SK-N-SH (cell line): ENCODE measurements at regions not wholly inside any gene's neighbourhood (a gene's known extent, or its start where the extent isn't known, plus 50 kb on each side); places are given as distances from the start of the nearest gene placed in this dataset.
A peak's percentile ranks its signal among the peaks of the same experiment; 100 is the strongest.

ENCODE experiments used
- CTCF ChIA-PET: fragments of 300-600, 350-600 bp; formaldehyde crosslinking; extraction: SDS; loops from one replicate; lab custom pipeline; 2021; lab: Yijun Ruan, JAX
- POLR2A ChIA-PET: fragments of 350-600 bp; sonication (Branson Sonifier 250); formaldehyde crosslinking; extraction: SDS; loops from one replicate; lab custom pipeline; 2020; ENCODE audit warnings: antibody characterized with exemption, inconsistent platforms; lab: Yijun Ruan, JAX
- DNase-seq: peaks from one replicate; pipeline ENCODE4 v3.0.0; 2012
- H2AFZ ChIP-seq: fragments of 200-600 bp; sonication (generic); 2 replicates; pipeline ENCODE4 v1.8.1; 2016; ENCODE audit warnings: antibody characterized with exemption, mild to moderate bottlenecking, low read depth
- H3F3A ChIP-seq: fragments of 200-600 bp; sonication (generic); replicated peaks from 2 replicates; pipeline ENCODE3; 2016; ENCODE audit warnings: antibody characterized with exemption, mild to moderate bottlenecking; ENCODE audit not compliant: insufficient read depth
- H3K27ac ChIP-seq, 2 experiments: fragments of 200-500 bp in 1 of 2; fragments of 200-600 bp in 1 of 2; sonication (Bioruptor generic) in 1 of 2; sonication (generic), shearing (Covaris generic) in 1 of 2; 2 replicates each; pipeline versions ENCODE4 v1.5.1 to v1.6.1; 2014 to 2016; ENCODE audit warnings: low read depth in 2 of 2, inconsistent platforms in 1 of 2, low read length in 1 of 2, mild to moderate bottlenecking in 1 of 2, mixed read lengths in 1 of 2
- H3K27me3 ChIP-seq: fragments of 200-600 bp; sonication (generic), shearing (Covaris generic); 2 replicates; pipeline ENCODE4 v1.6.1; 2016; ENCODE audit warnings: mixed run types; ENCODE audit not compliant: insufficient read depth
- H3K36me3 ChIP-seq, 2 experiments: fragments of 200-500 bp in 1 of 2; fragments of 200-600 bp in 1 of 2; sonication (Bioruptor generic) in 1 of 2; sonication (generic) in 1 of 2; replicated peaks in 1 of 2; 2 replicates each; pipeline versions ENCODE3 to v1.5.1; 2014 to 2016; ENCODE audit warnings: low read length in 1 of 2, mild to moderate bottlenecking in 1 of 2; ENCODE audit not compliant: insufficient read depth in 2 of 2, control insufficient read depth in 1 of 2
- H3K4me1 ChIP-seq, 2 experiments: fragments of 200-500 bp in 1 of 2; fragments of 200-600 bp in 1 of 2; sonication (Bioruptor generic) in 1 of 2; sonication (generic), shearing (Covaris generic) in 1 of 2; 2 replicates each; pipeline versions ENCODE4 v1.5.1 to v1.6.1; 2014 to 2016; ENCODE audit warnings: low read depth in 1 of 2, low read length in 1 of 2, mixed run types in 1 of 2; ENCODE audit not compliant: insufficient read depth in 2 of 2, control insufficient read depth in 1 of 2
- H3K4me2 ChIP-seq: fragments of 200-600 bp; sonication (generic), shearing (Covaris generic); 2 replicates; pipeline ENCODE4 v1.6.1; 2017; ENCODE audit warnings: mixed run types
- H3K4me3 ChIP-seq, 2 experiments: fragments of 200-500 bp in 1 of 2; fragments of 200-600 bp in 1 of 2; sonication (Bioruptor generic) in 1 of 2; sonication (generic), shearing (Covaris generic) in 1 of 2; 2 replicates each; pipeline versions ENCODE4 v1.5.1 to v1.8.1; 2014 to 2016; ENCODE audit warnings: low read depth in 2 of 2, inconsistent platforms in 1 of 2, low read length in 1 of 2, mild to moderate bottlenecking in 1 of 2, mixed read lengths in 1 of 2, moderate library complexity in 1 of 2
- H3K79me2 ChIP-seq: fragments of 200-600 bp; sonication (generic); 2 replicates; pipeline ENCODE4 v1.8.1; 2017; ENCODE audit warnings: mild to moderate bottlenecking; ENCODE audit not compliant: insufficient read depth
- H3K9ac ChIP-seq: fragments of 200-600 bp; sonication (generic); 2 replicates; pipeline ENCODE4 v1.6.1; 2017; ENCODE audit warnings: mixed run types
- H3K9me2 ChIP-seq: fragments of 200-600 bp; sonication (generic); 2 replicates; pipeline ENCODE4 v1.6.1; 2017; ENCODE audit warnings: mixed run types
- H3K9me3 ChIP-seq: fragments of 200-600 bp; sonication (generic); 2 replicates; pipeline ENCODE4 v1.6.1; 2017; ENCODE audit warnings: mixed run types, mild to moderate bottlenecking, moderate library complexity
- H4K20me1 ChIP-seq: fragments of 200-600 bp; sonication (generic); 2 replicates; pipeline ENCODE4 v1.6.1; 2017; ENCODE audit warnings: mild to moderate bottlenecking, mixed run types; ENCODE audit not compliant: insufficient read depth
- EZH2phosphoT487 ChIP-seq: fragments of 200-600 bp; sonication (generic); IDR thresholded peaks from 2 replicates; pipeline ENCODE4 v1.6.1; 2017; ENCODE audit warnings: low read depth, mixed run types, mild to moderate bottlenecking, antibody characterized with exemption, moderate library complexity, borderline replicate concordance
- FOSL2 ChIP-seq: IDR thresholded peaks from 2 replicates; pipeline ENCODE4 v1.4.0; 2012; ENCODE audit warnings: low read depth, mild to moderate bottlenecking, moderate library complexity, borderline replicate concordance
- FOXJ3 ChIP-seq: sonication (generic); formaldehyde crosslinking; IDR thresholded peaks from 2 replicates; pipeline ENCODE4 v1.5.1; 2020; ENCODE audit warnings: mild to moderate bottlenecking, missing genetic modification reagents
- GABPA ChIP-seq: IDR thresholded peaks from 2 replicates; pipeline ENCODE4 v1.4.0; 2012; ENCODE audit warnings: low read depth, mild to moderate bottlenecking
- GATA2 ChIP-seq: sonication (generic); formaldehyde crosslinking; IDR thresholded peaks from 2 replicates; pipeline ENCODE4 v1.5.0; 2020; ENCODE audit warnings: mild to moderate bottlenecking, missing genetic modification reagents
- MEF2A ChIP-seq: IDR thresholded peaks from 2 replicates; pipeline ENCODE4 v1.4.0; 2012; ENCODE audit warnings: low read depth, borderline replicate concordance
- MXI1 ChIP-seq: IDR thresholded peaks from 2 replicates; pipeline ENCODE4 v1.6.1; 2012; ENCODE audit warnings: mild to moderate bottlenecking, low read depth, low read length, improper control_type of control experiment
- NRF1 ChIP-seq: IDR thresholded peaks from 2 replicates; pipeline ENCODE4 v1.6.1; 2012; ENCODE audit warnings: low read depth, mild to moderate bottlenecking, low read length
- RAD21 ChIP-seq: IDR thresholded peaks from 2 replicates; pipeline ENCODE4 v1.6.1; 2012; ENCODE audit warnings: mild to moderate bottlenecking, low read length
- SMC3 ChIP-seq: IDR thresholded peaks from 2 replicates; pipeline ENCODE4 v1.6.1; 2012; ENCODE audit warnings: low read depth, low read length, improper control_type of control experiment
- TEAD4 ChIP-seq: IDR thresholded peaks from 2 replicates; pipeline ENCODE4 v1.4.0; 2012; ENCODE audit warnings: mild to moderate bottlenecking, borderline replicate concordance; ENCODE audit not compliant: insufficient read depth
- YY1 ChIP-seq: IDR thresholded peaks from 2 replicates; pipeline ENCODE4 v1.4.0; 2012; ENCODE audit warnings: low read depth, mild to moderate bottlenecking
- WGBS: methylation state at CpG from one replicate; pipeline ENCODE4 v1.1.6; 2017; ENCODE audit warnings: low lambda C conversion rate; 5-methylcytosine and 5-hydroxymethylcytosine counted together
- TF ChIP-seq, protein P1 (sequence below): fragments of 150-350 bp; IDR thresholded peaks from 2 replicates; pipeline ENCODE4 v1.6.1; 2017; ENCODE audit warnings: antibody characterized with exemption, low read length, low read depth, borderline replicate concordance
- TF ChIP-seq, protein P2 (sequence below): IDR thresholded peaks from 2 replicates; pipeline ENCODE4 v1.4.0; 2012; ENCODE audit warnings: low read depth, borderline replicate concordance
- TF ChIP-seq, protein P3 (sequence below): IDR thresholded peaks from 2 replicates; pipeline ENCODE4 v1.4.0; 2012; ENCODE audit warnings: low read depth, borderline replicate concordance

- Histone ChIP-seq H3K9me3 (no peaks in the 10 kb centered on the region), H3K27me3 (no peaks in the 10 kb centered on the region), H2AFZ (peak overlapping the region; percentile 49; the same call in 1 of the 2 replicates), H4K20me1 (no peaks in the 10 kb centered on the region), H3K4me1 (no peaks in the 10 kb centered on the region), H3K36me3 (no peaks in the 10 kb centered on the region), H3K79me2 (no peaks in the 10 kb centered on the region)
- DNase-seq, result no peak
- ChIA-PET CTCF (interaction anchor here (0.6 kb wide), 1 partner anchor 41 kb away, joined by 3 read pairs; no protein-coding TSS in a partner anchor), POLR2A (no interaction called here)
- 75% methylated on average over 2 of the region's 2 CpGs for WGBS
- TF ChIP-seq MEF2A, result no peak
- TF ChIP-seq MXI1, result no peak
- TF ChIP-seq, all 33 proteins: peak for 0
- no peak overlapping the region for H3K4me3 ChIP-seq
- H3K9me2 ChIP-seq, result no peaks in the 10 kb centered on the region
- no peak overlapping the region for H3K9ac ChIP-seq
- H3K27ac ChIP-seq, result no peak overlapping the region
- no peak overlapping the region for H3K4me2 ChIP-seq
- H3F3A ChIP-seq, result no peaks in the 10 kb centered on the region
These were observed 737.4 kb downstream of the MRPL39 start for GRCh38 chr21:24869862-24870261.

DNA sequence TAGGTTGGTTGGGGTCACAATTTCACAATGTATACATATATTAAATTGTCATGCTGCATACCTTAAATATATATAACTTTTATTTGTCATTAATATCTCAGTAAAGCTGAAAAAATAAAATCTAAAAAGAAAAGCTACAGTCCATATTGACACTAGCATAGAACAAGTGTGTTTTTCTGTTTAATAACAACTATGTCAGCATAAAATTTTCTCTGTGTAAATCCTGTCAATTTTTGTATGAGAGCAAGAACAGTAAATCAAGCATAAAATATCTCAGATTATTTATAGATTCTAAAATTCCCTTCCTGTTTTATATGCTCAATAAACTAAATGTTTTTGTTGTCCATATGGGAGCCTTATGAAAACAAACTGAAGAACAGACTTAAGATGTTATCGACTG, 739.2 kb downstream of the MRPL39 start:
- WGBS, result 56% methylated on average over 1 of the region's 1 CpG
- TF ChIP-seq SMC3, result no peak
- no peak for TF ChIP-seq GABPA
- TF ChIP-seq RAD21, result no peak
- no peak for TF ChIP-seq YY1
- TF ChIP-seq NRF1, result no peak
- no peak for TF ChIP-seq EZH2phosphoT487
- TF ChIP-seq, protein P1, sequence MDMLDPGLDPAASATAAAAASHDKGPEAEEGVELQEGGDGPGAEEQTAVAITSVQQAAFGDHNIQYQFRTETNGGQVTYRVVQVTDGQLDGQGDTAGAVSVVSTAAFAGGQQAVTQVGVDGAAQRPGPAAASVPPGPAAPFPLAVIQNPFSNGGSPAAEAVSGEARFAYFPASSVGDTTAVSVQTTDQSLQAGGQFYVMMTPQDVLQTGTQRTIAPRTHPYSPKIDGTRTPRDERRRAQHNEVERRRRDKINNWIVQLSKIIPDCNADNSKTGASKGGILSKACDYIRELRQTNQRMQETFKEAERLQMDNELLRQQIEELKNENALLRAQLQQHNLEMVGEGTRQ, result no peak
- TF ChIP-seq MXI1, result no peak
- no peak for TF ChIP-seq FOXJ3 (CRISPR knock-in tag)
- TF ChIP-seq, protein P2, sequence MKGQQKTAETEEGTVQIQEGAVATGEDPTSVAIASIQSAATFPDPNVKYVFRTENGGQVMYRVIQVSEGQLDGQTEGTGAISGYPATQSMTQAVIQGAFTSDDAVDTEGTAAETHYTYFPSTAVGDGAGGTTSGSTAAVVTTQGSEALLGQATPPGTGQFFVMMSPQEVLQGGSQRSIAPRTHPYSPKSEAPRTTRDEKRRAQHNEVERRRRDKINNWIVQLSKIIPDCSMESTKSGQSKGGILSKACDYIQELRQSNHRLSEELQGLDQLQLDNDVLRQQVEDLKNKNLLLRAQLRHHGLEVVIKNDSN, result no peak
- no peak for TF ChIP-seq TEAD4
- TF ChIP-seq GATA2, result no peak
- TF ChIP-seq FOSL2, result no peak
- TF ChIP-seq, protein P3, sequence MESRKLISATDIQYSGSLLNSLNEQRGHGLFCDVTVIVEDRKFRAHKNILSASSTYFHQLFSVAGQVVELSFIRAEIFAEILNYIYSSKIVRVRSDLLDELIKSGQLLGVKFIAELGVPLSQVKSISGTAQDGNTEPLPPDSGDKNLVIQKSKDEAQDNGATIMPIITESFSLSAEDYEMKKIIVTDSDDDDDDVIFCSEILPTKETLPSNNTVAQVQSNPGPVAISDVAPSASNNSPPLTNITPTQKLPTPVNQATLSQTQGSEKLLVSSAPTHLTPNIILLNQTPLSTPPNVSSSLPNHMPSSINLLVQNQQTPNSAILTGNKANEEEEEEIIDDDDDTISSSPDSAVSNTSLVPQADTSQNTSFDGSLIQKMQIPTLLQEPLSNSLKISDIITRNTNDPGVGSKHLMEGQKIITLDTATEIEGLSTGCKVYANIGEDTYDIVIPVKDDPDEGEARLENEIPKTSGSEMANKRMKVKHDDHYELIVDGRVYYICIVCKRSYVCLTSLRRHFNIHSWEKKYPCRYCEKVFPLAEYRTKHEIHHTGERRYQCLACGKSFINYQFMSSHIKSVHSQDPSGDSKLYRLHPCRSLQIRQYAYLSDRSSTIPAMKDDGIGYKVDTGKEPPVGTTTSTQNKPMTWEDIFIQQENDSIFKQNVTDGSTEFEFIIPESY, result no peak
- TF ChIP-seq, all 33 proteins: peak for 0
- H4K20me1 ChIP-seq, result no peaks in the 10 kb centered on the region
- H3K9me2 ChIP-seq, result no peaks in the 10 kb centered on the region
- no peaks in the 10 kb centered on the region for H3F3A ChIP-seq
- no peaks in the 10 kb centered on the region for H3K36me3 ChIP-seq
- no peaks in the 10 kb centered on the region for H3K27me3 ChIP-seq
- CTCF ChIA-PET, result no interaction called here
- H3K79me2 ChIP-seq, result no peaks in the 10 kb centered on the region
- H3K27ac ChIP-seq, result no peak overlapping the region
- no peaks in the 10 kb centered on the region for H3K9me3 ChIP-seq
- H3K4me3 ChIP-seq, result no peak overlapping the region
- POLR2A ChIA-PET, result no interaction called here
- H3K9ac ChIP-seq, result no peak overlapping the region
- no peaks in the 10 kb centered on the region for H3K4me1 ChIP-seq
- no peak overlapping the region for H2AFZ ChIP-seq
- no peak for DNase-seq
- no peak overlapping the region for H3K4me2 ChIP-seq
